Esophagus squamous epithelium (tissue), 5 donors: ENCODE measurements at regions not wholly inside any gene's neighbourhood (a gene's known extent, or its start where the extent isn't known, plus 50 kb on each side); places are given as distances from the start of the nearest gene placed in this dataset.
"Not testable (repeated sequence)": the region's sequence is repeated elsewhere in the genome, so short reads cannot be mapped to it uniquely, and the experiment has no call there.

Experiments used
- DNase-seq: peaks from one replicate; lab custom pipeline; 2025; lab: John Stamatoyannopoulos, UW
- H3K27ac ChIP-seq, 4 donors: fragments of 200-600 bp; sonication (generic); one replicate each; pipeline ENCODE4 v1.5.1; 2016 to 2019; ENCODE audit warnings: mild to moderate bottlenecking in 1 of 4
- H3K27me3 ChIP-seq, 4 donors: fragments of 200-600 bp; sonication (generic); 1 replicate in 3 of 4; 2 replicates in 1 of 4; pipeline versions ENCODE4 v1.5.1 to v1.6.0; 2017 to 2021; ENCODE audit warnings: antibody characterized with exemption in 1 of 4
- H3K36me3 ChIP-seq, 3 donors: fragments of 200-600 bp; sonication (generic); one replicate each; pipeline ENCODE4 v1.5.1; 2016 to 2019
- H3K4me1 ChIP-seq, 3 donors: fragments of 200-600 bp; sonication (generic); one replicate each; pipeline ENCODE4 v1.5.1; 2017 to 2019
- H3K4me3 ChIP-seq, 4 donors: fragments of 200-600 bp; sonication (generic); 1 replicate in 3 of 4; 2 replicates in 1 of 4; pipeline ENCODE4 v1.5.1; 2016 to 2019; ENCODE audit warnings: mild to moderate bottlenecking in 2 of 4, moderate library complexity in 1 of 4
- H3K9me3 ChIP-seq, 3 donors: fragments of 200-600 bp; sonication (generic); one replicate each; pipeline ENCODE4 v1.5.1; 2016 to 2019
- POLR2A ChIP-seq, 4 donors: fragments of 450-650 bp; IDR thresholded peaks; one replicate each; pipeline ENCODE4 v1.6.1; 2017; ENCODE audit warnings: antibody characterized with exemption in 4 of 4, mild to moderate bottlenecking in 4 of 4, moderate library complexity in 3 of 4
- WGBS, 2 donors: methylation state at CpG; one replicate each; pipeline ENCODE4 v1.1.5; 2018; 5-methylcytosine and 5-hydroxymethylcytosine counted together
- intact Hi-C: fragments of 100-400 bp; cut with DNase I; formaldehyde crosslinking; loops from one replicate; pipeline ENCODE4 v1.15.0; 2022
- donor health status: DM: yes; HTN: yes; CAD: no.

GRCh38 chr9:61330342-61331092 is 140.7 kb downstream of the SPATA31A7 start:
- H3K4me1 ChIP-seq, H3K36me3 ChIP-seq, intact Hi-C loops, H3K9me3 ChIP-seq, H3K27me3 ChIP-seq, DNase-seq: not testable (repeated sequence)
- WGBS, 2 donors = 0% methylated on average over 1 of the region's 75 CpGs; no CpG with 5 or more reads in 1 of the 2 donors
- peak overlapping the region; percentile 25 to 60 (median 37) for H3K4me3 ChIP-seq
- peak overlapping the region in 1 of 4 donors; percentile 64 for H3K27ac ChIP-seq
- peak in 1 of 4 donors; percentile 12 for TF ChIP-seq POLR2A (IDR thresholded peaks at IDR 0.05)

DNA sequence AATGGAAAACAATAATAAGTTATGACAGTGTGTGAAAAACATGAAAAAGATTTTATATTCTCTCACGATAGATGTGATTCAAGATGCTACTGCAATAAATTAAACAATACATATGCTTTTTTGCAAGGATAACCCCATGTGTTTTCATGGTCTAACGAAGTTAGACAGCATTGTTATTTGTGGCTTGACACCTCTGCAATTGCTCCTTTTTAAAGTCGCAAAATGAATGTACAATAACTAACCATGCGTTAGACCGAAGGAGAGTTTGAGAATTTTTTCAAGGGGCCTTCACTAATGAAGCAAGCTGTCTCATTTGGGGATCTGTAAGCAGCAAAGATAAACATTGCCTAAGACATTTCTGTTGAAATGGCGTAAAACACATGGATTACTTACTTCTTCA is 167.1 kb downstream of the SPATA31A7 start:
- H3K27me3 ChIP-seq, DNase-seq, H3K36me3 ChIP-seq, H3K4me1 ChIP-seq, H3K4me3 ChIP-seq, H3K27ac ChIP-seq, H3K9me3 ChIP-seq, intact Hi-C loops: not testable (repeated sequence)
- WGBS, 2 donors = 63% methylated on average over 1 of the region's 6 CpGs; no CpG with 5 or more reads in 1 of the 2 donors

DNA sequence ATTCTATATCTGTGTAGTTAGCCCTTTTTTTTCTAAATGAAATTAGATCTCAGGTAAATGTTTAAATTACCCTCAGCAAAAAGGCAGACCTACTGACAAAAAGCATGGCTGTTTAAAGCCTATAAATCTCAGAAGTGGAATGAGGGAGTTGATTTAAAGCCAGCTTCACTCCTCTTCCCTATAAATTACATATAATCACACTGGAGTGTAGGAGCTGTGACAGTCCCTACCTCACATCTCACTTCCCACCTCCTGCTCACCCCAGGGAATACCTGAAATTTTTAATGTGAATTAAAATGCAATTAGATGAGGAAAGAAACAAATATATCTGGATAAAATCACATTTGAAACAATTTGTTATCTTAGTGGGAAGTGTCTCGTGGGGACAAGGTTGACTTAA is 184.6 kb downstream of the SPATA31A7 start:
- H3K4me1 ChIP-seq, H3K4me3 ChIP-seq, H3K27me3 ChIP-seq, intact Hi-C loops, H3K27ac ChIP-seq, H3K36me3 ChIP-seq, H3K9me3 ChIP-seq, DNase-seq: not testable (repeated sequence)
- WGBS, 2 donors = 100% methylated on average over 1 of the region's 1 CpG; no CpG with 5 or more reads in 1 of the 2 donors

GRCh38 chr9:61376159-61376558 is 186.3 kb downstream of the SPATA31A7 start:
- H3K27me3 ChIP-seq, DNase-seq, H3K9me3 ChIP-seq, H3K27ac ChIP-seq, H3K36me3 ChIP-seq, H3K4me1 ChIP-seq, H3K4me3 ChIP-seq, intact Hi-C loops: not testable (repeated sequence)
- no CpG with 5 or more reads among the region's 4 CpGs for WGBS, 2 donors

DNA sequence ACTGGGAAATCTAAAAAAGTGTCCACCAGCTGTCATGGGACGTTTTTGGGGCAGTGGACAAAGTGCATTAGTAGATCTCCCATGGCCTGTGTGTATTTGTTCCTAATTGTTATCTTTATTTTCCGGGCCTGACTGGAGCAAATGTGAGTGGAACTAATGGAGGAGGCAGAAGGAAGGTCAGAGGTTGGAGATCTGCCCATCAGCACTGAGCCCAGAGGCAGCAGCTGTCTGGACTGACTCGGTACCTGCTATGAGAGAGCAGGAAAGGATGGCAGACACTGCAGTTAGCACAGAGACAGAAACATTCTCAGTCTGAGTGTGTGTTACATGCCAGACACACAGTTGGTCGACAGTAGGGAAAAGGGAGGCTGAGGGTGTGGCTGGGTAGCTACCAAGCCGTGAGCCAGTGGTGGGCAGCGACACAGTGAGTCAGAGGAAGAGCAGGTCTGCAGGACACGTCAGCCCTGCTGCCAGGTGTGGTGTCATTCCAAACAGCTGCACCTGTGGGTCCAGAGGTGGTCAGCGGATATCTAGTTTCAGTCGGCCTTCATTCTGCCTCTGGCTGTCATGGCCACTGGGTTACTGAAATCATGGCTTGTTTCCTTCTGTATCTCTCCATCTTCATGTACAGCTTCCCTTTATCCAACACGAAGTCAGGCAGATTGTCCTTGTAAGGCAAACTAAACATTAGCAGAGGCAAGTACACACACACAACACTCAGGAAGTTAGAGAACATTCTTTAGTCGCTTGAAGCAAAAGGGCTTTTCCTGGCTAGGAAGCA is 196.4 kb downstream of the SPATA31A7 start:
- H3K4me3 ChIP-seq, H3K27me3 ChIP-seq, H3K9me3 ChIP-seq, intact Hi-C loops, H3K27ac ChIP-seq, H3K36me3 ChIP-seq, H3K4me1 ChIP-seq, DNase-seq: not testable (repeated sequence)
- no CpG with 5 or more reads among the region's 11 CpGs for WGBS, 2 donors

DNA sequence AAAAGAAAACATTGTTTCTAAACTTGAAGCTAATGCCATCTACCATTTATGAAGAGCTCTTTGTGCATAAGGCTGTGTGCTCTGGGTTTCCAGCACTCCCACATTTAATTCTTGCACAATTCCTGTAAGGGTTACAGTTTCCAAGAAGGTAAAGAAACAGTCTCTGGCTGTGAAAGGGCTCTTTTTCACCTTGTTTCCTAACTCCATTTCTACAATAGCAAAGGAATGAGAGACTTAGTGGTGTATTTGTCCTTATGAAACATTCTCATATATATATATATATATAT is 196.9 kb downstream of the SPATA31A7 start:
- H3K36me3 ChIP-seq, intact Hi-C loops, H3K27me3 ChIP-seq, H3K4me3 ChIP-seq, H3K4me1 ChIP-seq, DNase-seq, H3K27ac ChIP-seq, H3K9me3 ChIP-seq: not testable (repeated sequence)

DNA sequence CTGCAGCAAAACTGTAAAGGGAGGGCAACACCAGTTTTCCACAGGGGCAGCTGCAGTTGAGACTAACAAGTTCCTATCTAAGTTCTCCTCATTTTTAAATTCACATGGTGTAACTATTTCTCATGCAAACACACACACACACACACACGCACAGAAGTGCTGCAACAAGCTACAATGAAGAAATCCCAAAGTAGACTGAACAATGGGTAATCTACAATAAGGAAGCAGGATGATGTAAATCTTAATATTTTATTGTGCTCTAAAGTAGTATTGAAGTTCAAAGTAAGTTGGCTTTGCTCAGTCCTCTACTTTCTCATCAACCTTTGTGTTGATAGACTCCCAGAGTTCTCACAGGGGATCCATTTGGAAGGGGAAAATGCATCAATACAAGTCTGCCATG is 212.9 kb downstream of the SPATA31A7 start:
- DNase-seq, H3K4me3 ChIP-seq, intact Hi-C loops, H3K27me3 ChIP-seq, H3K27ac ChIP-seq, H3K4me1 ChIP-seq, H3K9me3 ChIP-seq, H3K36me3 ChIP-seq: not testable (repeated sequence)
- no CpG with 5 or more reads among the region's 1 CpG for WGBS, 2 donors

DNA sequence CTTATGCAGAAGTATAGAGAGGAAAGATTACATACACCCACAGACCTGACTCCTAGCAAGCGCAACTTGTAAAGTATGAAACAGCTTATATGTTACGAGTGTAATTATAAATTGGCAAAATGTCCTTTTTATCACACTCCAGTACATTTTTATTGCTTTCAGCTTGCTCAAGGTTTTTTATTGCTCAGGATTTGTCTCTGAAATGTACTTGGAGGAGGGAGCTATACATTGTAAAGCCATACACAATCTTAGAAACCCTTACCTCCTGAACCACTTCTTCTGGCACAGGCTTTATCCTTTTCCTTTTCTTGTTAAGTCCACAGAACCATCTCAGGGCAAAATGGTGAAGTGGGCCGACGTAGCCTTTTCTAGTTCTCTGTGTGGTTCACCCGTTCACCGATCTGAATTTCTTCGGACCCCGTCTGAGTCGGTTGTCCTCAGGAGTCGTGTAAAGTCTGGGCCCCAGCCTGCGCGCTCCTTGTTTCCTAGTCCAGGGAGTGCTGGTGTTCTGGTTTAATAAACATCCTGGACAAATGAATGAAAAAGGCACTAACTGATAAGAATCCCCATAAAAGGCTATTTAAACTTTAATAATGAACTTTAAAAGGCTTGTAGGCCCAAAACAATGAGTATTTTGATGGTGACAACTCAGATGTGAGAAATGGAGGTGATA is 222.2 kb downstream of the SPATA31A7 start:
- not testable (repeated sequence) for H3K4me1 ChIP-seq

GRCh38 chr9:61412738-61413137 is 222.9 kb downstream of the SPATA31A7 start:
- H3K9me3 ChIP-seq, intact Hi-C loops, H3K4me1 ChIP-seq, H3K4me3 ChIP-seq, H3K36me3 ChIP-seq, H3K27me3 ChIP-seq, DNase-seq, H3K27ac ChIP-seq: not testable (repeated sequence)
- WGBS, 2 donors = no CpG with 5 or more reads among the region's 5 CpGs

More for the DNA sequence above, 222.2 kb downstream of the SPATA31A7 start:
- DNase-seq, H3K36me3 ChIP-seq, intact Hi-C loops, H3K4me3 ChIP-seq, H3K27ac ChIP-seq, H3K9me3 ChIP-seq, H3K27me3 ChIP-seq: not testable (repeated sequence)
- WGBS, 2 donors = 90% methylated on average over 4 of the region's 12 CpGs; no CpG with 5 or more reads in 1 of the 2 donors

DNA sequence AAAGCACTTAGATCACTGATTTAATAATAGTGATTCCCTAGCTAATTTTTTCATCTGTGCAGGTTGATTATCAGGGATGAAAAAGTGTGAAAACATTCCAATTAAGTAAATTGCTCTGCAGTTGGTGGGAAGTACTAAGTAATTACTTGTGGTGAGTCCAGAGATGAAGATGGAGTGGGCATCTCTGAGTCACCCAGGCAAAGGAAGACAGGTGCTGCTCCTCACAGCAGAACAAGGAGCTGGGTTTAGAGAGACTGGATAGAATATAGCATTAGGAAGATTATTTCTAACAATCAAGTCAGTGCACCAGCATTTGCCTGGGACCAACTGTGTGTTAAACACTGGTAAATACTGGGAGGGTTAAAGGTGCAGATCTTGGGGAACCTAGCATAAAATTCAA is 228.3 kb downstream of the SPATA31A7 start:
- intact Hi-C loops, H3K4me1 ChIP-seq, H3K27me3 ChIP-seq, H3K27ac ChIP-seq, H3K36me3 ChIP-seq, H3K4me3 ChIP-seq, H3K9me3 ChIP-seq, DNase-seq: not testable (repeated sequence)

GRCh38 chr9:61420267-61420958 is 230.6 kb downstream of the SPATA31A7 start:
- H3K27me3 ChIP-seq, DNase-seq, H3K36me3 ChIP-seq, H3K9me3 ChIP-seq, H3K27ac ChIP-seq, intact Hi-C loops, H3K4me3 ChIP-seq, H3K4me1 ChIP-seq: not testable (repeated sequence)
- WGBS, 2 donors = no CpG with 5 or more reads among the region's 7 CpGs

GRCh38 chr9:61447189-61447588 is 257.4 kb downstream of the SPATA31A7 start:
- H3K27me3 ChIP-seq, DNase-seq, H3K4me1 ChIP-seq, H3K4me3 ChIP-seq, H3K9me3 ChIP-seq, H3K36me3 ChIP-seq, intact Hi-C loops, H3K27ac ChIP-seq: not testable (repeated sequence)
- no CpG with 5 or more reads among the region's 10 CpGs for WGBS, 2 donors
